Sigmoid colon (tissue), 6 donors: ENCODE measurements at regions not wholly inside any gene's neighbourhood (a gene's known extent, or its start where the extent isn't known, plus 50 kb on each side); places are given as distances from the start of the nearest gene placed in this dataset.

ENCODE experiments used
- DNase-seq: peaks from one replicate; pipeline ENCODE4 v3.0.0-alpha.2; 2019
- H3K27ac ChIP-seq, 4 donors: fragments of 200-600 bp; sonication (generic); one replicate each; pipeline ENCODE4 v1.5.1; 2016 to 2019; ENCODE audit warnings: mild to moderate bottlenecking in 1 of 4
- H3K27me3 ChIP-seq, 3 donors: fragments of 200-600 bp; sonication (generic); one replicate each; pipeline ENCODE4 v1.5.1; 2019; ENCODE audit warnings: mild to moderate bottlenecking in 1 of 3
- H3K36me3 ChIP-seq, 4 donors: fragments of 200-600 bp; sonication (generic); one replicate each; pipeline ENCODE4 v1.5.1; 2016 to 2019
- H3K4me1 ChIP-seq, 4 donors: fragments of 200-600 bp; sonication (generic); one replicate each; pipeline ENCODE4 v1.5.1; 2017 to 2019
- H3K4me3 ChIP-seq, 4 donors: fragments of 200-600 bp; sonication (generic); one replicate each; pipeline ENCODE4 v1.5.1; 2017 to 2019; ENCODE audit warnings: mild to moderate bottlenecking in 2 of 4, moderate library complexity in 1 of 4
- H3K9me3 ChIP-seq, 4 donors: fragments of 200-600 bp in 3 of 4; sonication (generic) in 3 of 4; one replicate each; pipeline versions ENCODE4 v1.5.1 to v1.6.1; 2013 to 2019
- EP300 ChIP-seq, 4 donors: sonication (generic); formaldehyde crosslinking; IDR thresholded peaks; one replicate each; pipeline ENCODE4 v1.6.1; 2017; ENCODE audit warnings: antibody characterized with exemption in 4 of 4
- POLR2A ChIP-seq, 2 donors: fragments of 450-650 bp; IDR thresholded peaks; one replicate each; pipeline ENCODE4 v1.6.1; 2016; ENCODE audit warnings: antibody characterized with exemption in 2 of 2, mild to moderate bottlenecking in 2 of 2, moderate library complexity in 2 of 2
- POLR2AphosphoS5 ChIP-seq, 4 donors: sonication (generic); formaldehyde crosslinking; IDR thresholded peaks; one replicate each; pipeline ENCODE4 v1.6.1; 2017; ENCODE audit warnings: antibody characterized with exemption in 4 of 4
- WGBS, 2 donors: extraction: QIAGEN DNeasy Blood & Tissue Kit; methylation state at CpG; one replicate each; pipeline ENCODE4 v1.1.7; 2013; 5-methylcytosine and 5-hydroxymethylcytosine counted together
- intact Hi-C: fragments of 100-400 bp; cut with DNase I; formaldehyde crosslinking; loops from one replicate; pipeline ENCODE4 v1.15.1; 2023
- TF ChIP-seq, protein P1 (sequence below), 4 experiments: fragments of 450-650 bp in 3 of 4; fragments of 200-600 bp in 1 of 4; IDR thresholded peaks; one replicate each; pipeline ENCODE4 v1.5.1; 2016 to 2019; ENCODE audit warnings: antibody characterized with exemption in 4 of 4, mild to moderate bottlenecking in 3 of 4, moderate library complexity in 2 of 4
- donor health status: healthy with polysubstance abuse.
- donor health status: healthy.

DNA sequence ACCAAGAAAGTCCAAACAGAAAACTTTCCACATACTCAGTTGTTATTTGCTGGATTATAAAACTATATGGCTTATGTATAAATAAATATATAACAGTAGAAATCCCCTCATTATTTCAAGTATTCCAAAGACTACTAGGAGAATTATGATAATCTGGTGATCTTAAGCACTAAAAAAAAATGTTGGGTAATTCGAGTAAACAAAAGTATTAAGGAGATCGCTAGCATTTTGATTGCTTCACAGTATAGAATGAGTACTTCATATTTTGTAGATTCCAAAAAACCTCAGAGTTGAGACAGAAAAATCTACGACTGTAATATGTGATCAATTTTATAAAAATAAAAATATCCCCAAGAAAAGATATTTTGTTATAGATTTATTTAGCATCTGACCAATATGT lies 236.4 kb upstream of the TENT5A start:
- H3K4me3 ChIP-seq: no peak overlapping the region
- intact Hi-C loops: no loop called here
- H3K36me3 ChIP-seq: no peaks in the 10 kb centered on the region
- no peak for TF ChIP-seq EP300 (IDR thresholded peaks at IDR 0.05)
- no peak for TF ChIP-seq POLR2A (IDR thresholded peaks at IDR 0.05)
- TF ChIP-seq POLR2AphosphoS5 (IDR thresholded peaks at IDR 0.05): no peak
- TF ChIP-seq, protein P1, sequence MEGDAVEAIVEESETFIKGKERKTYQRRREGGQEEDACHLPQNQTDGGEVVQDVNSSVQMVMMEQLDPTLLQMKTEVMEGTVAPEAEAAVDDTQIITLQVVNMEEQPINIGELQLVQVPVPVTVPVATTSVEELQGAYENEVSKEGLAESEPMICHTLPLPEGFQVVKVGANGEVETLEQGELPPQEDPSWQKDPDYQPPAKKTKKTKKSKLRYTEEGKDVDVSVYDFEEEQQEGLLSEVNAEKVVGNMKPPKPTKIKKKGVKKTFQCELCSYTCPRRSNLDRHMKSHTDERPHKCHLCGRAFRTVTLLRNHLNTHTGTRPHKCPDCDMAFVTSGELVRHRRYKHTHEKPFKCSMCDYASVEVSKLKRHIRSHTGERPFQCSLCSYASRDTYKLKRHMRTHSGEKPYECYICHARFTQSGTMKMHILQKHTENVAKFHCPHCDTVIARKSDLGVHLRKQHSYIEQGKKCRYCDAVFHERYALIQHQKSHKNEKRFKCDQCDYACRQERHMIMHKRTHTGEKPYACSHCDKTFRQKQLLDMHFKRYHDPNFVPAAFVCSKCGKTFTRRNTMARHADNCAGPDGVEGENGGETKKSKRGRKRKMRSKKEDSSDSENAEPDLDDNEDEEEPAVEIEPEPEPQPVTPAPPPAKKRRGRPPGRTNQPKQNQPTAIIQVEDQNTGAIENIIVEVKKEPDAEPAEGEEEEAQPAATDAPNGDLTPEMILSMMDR (IDR thresholded peaks at IDR 0.05): no peak
- no peak for DNase-seq
- H3K27me3 ChIP-seq: no peaks in the 10 kb centered on the region
- H3K4me1 ChIP-seq: no peaks in the 10 kb centered on the region
- H3K9me3 ChIP-seq: no peaks in the 10 kb centered on the region
- 90 to 91% methylated on average over 3 of the region's 3 CpGs for WGBS, 2 donors
- H3K27ac ChIP-seq: no peak overlapping the region

DNA sequence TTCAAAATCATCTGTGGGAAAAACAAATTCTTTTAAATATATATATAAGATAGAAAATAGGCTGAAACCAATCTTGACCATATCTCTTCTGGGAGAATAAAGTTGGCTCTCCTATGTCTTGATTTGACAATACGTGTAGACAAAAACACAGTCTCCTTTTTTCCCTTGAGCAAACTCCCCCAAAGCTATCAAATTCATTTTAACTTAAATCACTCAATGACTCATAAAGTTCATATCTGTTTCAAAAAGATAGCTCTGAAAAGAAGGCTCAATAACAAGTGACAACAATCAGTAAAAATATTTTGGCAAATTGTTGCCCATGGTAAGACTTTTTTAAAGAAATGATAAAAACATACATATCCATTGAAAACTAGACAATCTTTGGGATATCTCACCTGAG lies 236.0 kb upstream of the TENT5A start:
- no peak overlapping the region for H3K4me3 ChIP-seq
- no peak for DNase-seq
- no peaks in the 10 kb centered on the region for H3K36me3 ChIP-seq
- intact Hi-C loops: no loop called here
- no peak overlapping the region for H3K27ac ChIP-seq
- no peaks in the 10 kb centered on the region for H3K9me3 ChIP-seq
- TF ChIP-seq POLR2A (IDR thresholded peaks at IDR 0.05) (no peak), EP300 (IDR thresholded peaks at IDR 0.05) (no peak), POLR2AphosphoS5 (IDR thresholded peaks at IDR 0.05) (no peak)
- TF ChIP-seq, protein P1 (IDR thresholded peaks at IDR 0.05): no peak
- no peaks in the 10 kb centered on the region for H3K27me3 ChIP-seq
- 94 to 100% methylated on average over 1 of the region's 1 CpG for WGBS, 2 donors
- H3K4me1 ChIP-seq: no peaks in the 10 kb centered on the region

DNA sequence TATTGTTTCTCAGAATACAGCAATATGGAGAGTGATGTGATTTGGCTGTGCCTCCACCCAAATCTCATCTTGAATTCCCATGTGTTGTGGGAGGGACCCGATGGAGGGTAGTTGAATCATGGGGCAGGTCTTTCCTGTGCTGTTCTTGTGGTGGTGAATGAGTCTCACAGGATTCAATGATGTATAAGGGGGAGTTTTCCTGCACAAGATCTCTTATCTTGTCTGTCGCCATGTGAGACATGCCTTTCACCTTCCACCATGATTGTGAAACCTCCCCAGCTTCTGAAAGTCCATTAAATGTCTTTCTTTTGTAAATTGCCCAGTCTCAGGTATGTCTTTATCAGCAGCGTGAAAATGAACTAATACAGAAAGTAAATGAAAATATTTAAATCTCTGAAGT lies 234.8 kb upstream of the TENT5A start:
- DNase-seq: no peak
- no peak overlapping the region for H3K27ac ChIP-seq
- H3K9me3 ChIP-seq: no peaks in the 10 kb centered on the region
- H3K36me3 ChIP-seq: no peaks in the 10 kb centered on the region
- intact Hi-C loops: no loop called here
- no peaks in the 10 kb centered on the region for H3K4me1 ChIP-seq
- 88 to 90% methylated on average over 3 of the region's 3 CpGs for WGBS, 2 donors
- H3K27me3 ChIP-seq: no peaks in the 10 kb centered on the region
- TF ChIP-seq POLR2A (IDR thresholded peaks at IDR 0.05) (no peak), POLR2AphosphoS5 (IDR thresholded peaks at IDR 0.05) (no peak), EP300 (IDR thresholded peaks at IDR 0.05) (no peak)
- TF ChIP-seq, protein P1 (IDR thresholded peaks at IDR 0.05): no peak
- no peak overlapping the region for H3K4me3 ChIP-seq

DNA sequence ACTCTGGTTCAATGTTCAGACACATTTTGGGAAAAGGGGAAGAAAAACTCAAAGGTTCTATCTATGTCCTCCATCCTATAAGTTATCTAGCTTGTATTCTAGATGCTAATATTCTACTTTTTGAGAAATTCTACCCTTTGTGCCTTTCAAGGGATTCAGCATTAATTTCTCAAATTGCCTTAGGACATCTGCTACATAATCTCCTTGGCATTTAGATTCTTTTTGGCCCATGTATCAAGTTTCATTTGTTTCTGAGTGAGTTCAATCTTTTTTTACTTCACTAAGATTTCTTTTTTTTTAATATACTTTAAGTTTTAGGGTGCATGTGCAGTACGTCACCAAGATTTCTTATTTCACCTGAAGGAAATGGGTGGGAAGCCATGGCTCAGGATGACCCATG lies 232.7 kb upstream of the TENT5A start:
- no peaks in the 10 kb centered on the region for H3K36me3 ChIP-seq
- H3K27me3 ChIP-seq: no peaks in the 10 kb centered on the region
- H3K9me3 ChIP-seq: no peaks in the 10 kb centered on the region
- H3K4me1 ChIP-seq: peaks cover 0 to 3% (median 0%) of the 10 kb centered on the region in 4 donors
- no peak for DNase-seq
- no peak overlapping the region for H3K27ac ChIP-seq
- no peak overlapping the region for H3K4me3 ChIP-seq
- 94 to 95% methylated on average over 1 of the region's 1 CpG for WGBS, 2 donors
- intact Hi-C loops: no loop called here
- TF ChIP-seq POLR2A (IDR thresholded peaks at IDR 0.05) (no peak), POLR2AphosphoS5 (IDR thresholded peaks at IDR 0.05) (no peak), EP300 (IDR thresholded peaks at IDR 0.05) (no peak)
- TF ChIP-seq, protein P1 (IDR thresholded peaks at IDR 0.05): no peak

DNA sequence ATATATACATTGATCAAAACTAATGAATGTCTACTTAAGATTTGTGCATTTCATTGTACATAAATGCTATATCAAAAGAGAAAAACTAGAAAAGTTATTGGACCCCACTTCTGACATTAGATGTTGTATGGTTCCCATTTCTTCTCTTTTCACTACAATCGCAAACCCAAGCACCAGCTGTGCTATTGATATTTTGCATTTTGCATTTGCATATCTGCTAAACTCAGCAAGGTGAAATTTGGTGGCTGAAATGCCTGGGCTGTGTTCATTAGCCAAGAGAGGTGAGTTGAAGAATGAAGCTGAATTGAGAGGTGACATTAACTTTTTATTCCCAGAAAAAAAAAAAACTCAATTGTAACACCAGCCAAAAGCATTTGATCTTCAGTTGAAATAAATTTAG lies 232.1 kb upstream of the TENT5A start:
- Histone ChIP-seq H3K27me3 (no peaks in the 10 kb centered on the region), H3K36me3 (no peaks in the 10 kb centered on the region), H3K27ac (no peak overlapping the region), H3K9me3 (peaks cover 0 to 4% (median 0%) of the 10 kb centered on the region in 4 donors), H3K4me1 (peaks cover 0 to 3% (median 0%) of the 10 kb centered on the region in 4 donors), H3K4me3 (no peak overlapping the region)
- TF ChIP-seq POLR2A (IDR thresholded peaks at IDR 0.05) (no peak), EP300 (IDR thresholded peaks at IDR 0.05) (no peak), POLR2AphosphoS5 (IDR thresholded peaks at IDR 0.05) (no peak)
- TF ChIP-seq, protein P1 (IDR thresholded peaks at IDR 0.05): no peak
- 80 to 95% methylated on average over 1 of the region's 1 CpG for WGBS, 2 donors
- DNase-seq: no peak
- intact Hi-C loops: no loop called here
